NCI-H460 (cell line): ENCODE measurements at regions not wholly inside any gene's neighbourhood (a gene's known extent, or its start where the extent isn't known, plus 50 kb on each side); places are given as distances from the start of the nearest gene placed in this dataset.

ENCODE experiments used
- DNase-seq: peaks from one replicate; pipeline ENCODE4 v3.0.0-alpha.2; 2016; ENCODE audit warnings: low read depth; ENCODE audit errors: extremely low read depth

DNA sequence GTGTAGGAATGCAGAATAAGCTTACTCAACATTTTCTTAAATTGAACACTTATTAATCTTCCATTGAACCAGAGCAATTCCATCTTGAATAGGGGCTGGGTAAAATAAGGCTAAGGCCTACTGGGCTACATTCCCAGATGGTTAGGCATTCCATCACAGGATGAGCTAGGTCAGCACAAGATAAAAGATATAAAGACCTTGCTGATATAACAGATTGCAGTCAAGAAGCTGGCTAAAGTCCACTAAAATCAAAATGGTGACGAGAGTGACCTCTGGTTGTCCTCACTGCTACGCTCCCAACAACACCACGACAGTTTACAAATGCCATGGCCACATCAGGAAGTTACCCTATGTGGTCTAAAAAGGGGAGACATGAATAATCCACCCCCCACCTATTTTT lies 156.1 kb downstream of the NXNL2 start:
- no peak for DNase-seq

DNA sequence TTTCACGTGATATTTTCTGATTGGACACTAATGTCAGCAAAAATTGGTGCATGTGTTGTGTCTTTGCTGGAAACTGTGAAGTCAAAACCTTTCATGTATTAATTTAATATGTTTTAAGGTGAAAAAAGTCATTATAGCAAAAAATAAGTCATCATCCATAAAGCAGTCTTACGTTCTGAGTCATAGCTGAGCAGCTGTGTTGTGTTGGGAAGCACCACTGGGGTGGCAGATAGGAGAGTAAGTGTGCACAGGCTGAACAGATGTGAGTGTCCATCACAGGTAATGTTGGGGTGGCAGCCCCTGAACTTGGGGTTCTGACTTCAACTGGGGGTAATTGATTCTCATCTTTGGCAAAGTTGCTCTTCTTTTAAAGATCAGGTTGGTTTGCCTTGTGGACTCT lies 156.8 kb downstream of the NXNL2 start:
- DNase-seq: no peak

DNA sequence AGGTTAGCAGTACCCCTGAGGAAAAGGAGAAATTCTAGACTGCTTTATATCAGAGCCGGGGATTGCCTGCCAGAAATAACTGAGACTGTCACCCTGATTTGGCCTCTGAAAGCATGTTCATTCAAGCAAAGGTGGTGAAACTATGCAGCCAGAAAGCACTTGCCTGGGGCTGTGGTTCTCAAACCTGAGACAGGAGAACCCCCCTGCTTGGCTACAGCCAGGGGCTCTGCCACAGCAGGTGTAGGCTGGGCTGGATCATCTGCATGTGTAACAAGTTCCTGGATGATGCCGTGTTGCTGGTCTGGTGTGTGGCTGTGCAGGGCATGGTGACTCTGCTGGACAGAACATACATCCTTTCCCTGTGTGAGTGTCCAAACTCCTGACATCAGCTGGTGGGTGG lies 157.8 kb downstream of the NXNL2 start:
- DNase-seq: no peak

DNA sequence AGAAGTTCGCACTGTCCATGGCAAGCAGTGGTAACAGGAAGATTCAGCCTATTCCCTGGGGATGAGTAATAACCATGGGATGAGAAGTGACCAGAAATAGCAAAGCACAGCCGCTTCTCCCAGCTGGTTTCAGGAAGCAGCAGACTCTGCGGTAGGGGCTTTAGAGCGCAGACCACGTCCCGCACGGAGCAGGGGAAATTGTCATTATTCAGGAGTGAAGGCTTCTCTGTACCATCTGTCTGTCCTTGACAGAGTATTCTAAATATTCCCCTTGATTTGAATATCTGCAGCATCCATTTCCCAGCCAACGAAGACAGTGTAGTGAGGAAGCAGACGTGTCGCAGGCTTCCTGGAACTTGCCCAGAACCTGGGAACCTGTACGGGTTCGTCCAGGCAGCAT lies 159.6 kb downstream of the NXNL2 start:
- no peak for DNase-seq

DNA sequence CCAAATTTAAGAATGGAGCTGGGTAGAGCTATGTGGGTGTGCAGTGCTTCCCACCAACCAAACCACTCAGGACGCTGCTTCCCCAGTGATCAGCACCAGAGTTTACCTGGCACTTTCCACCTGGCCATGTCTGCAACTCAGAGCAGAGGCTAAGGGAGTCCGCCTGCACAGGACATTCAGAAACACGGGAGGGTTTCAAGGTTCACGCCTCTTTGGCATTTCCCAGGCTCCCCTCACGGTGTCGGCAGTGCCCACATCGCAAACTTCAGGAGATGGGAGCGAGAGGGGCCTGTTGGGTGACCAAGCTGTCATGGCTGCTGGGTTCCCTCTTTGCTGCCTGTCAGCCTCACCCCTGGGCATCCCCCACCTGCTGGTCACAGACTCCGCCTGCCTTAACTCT lies 161.5 kb downstream of the NXNL2 start:
- DNase-seq: no peak

DNA sequence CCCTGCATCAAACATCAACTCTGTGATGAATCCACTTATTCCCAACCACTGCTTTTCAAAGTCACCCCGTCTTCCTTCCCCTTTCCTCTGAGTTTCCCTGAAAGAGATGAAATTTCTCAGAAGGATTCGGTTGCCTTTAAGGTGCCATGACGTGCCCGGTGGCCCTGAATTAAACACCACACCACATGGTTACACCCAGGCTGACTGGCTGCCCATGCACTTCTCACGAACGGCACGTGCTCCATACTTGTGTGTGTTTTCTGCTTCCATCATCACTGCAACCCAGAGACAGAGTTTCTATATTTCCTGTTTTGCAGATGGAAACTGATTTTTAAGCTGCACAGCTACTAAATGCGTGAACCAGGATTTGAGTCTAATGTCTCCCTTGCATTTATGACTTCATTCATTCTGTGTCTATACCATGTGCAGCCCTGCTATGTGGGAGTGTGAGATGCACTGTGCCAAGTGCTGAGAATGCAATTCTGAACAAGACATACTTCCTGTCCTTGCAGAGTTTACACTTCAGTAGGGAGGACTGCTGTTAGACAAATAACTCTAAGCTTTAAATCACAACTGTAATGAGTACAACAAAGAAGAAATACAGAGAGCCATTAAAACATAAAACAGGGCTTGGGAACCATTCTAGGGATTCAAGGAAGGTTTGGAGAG lies 162.9 kb downstream of the NXNL2 start:
- no peak for DNase-seq

DNA sequence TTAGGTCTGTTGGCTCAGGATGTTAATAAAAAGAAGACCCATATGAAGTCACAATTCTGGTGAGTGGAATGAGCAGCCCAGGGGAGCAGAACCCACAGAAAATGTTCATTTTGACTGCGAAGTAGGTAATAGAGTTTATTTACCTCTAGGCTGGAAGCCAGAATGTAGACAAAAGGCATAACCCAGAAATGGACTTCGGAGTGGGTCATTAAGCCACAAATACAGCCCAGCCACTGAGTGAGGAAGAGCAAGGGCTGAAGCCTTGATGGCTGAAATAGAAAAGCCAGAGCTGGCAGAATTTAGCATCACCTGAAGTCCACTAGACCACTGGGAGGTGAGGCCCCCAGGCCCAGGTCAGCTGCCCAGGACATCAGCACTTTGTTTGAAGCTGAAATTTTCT lies 168.0 kb downstream of the NXNL2 start:
- DNase-seq: no peak

DNA sequence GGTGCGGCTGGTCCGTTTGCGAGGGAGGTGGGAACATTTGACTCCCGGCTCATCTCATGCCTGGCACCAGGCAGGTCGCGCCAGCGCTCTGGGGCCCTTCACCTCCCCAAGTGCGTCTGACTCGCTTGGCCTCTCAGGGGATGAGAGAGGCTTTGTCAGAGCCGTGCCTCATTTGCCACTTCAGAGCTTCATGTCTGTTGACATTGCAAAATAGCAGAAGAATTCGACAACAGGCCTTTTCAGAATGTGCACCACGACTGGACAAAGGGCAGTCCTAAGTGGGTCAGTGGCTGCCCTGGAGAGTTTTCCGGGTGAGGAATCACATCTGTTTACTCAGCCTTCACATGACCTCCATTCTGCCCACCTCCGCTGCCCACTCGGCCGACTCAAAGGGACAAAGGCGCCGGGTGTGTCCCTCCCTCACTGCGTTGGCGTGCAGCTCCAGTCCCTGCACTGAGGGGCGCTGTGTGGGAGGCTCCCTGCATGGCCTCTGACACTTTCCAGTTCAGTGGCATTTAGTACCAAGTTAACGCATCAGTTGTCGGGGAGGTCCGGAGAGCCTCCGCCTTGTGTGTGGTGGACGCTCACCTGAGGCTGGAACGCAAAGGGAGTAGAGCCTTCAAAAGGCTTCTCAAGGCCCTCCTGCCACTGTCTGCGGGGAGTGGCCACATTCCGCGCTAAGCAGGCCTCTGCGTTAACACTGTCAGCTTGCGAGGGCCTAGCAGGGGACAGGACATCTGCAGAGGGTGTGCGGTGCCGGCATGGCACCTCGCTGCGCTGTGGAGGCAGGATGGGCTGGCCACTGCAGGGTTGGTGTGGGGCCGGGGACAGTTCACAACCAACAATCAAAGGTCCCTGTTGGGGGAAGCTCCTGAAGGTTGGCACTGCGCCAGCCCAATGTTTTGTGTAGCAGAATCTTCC lies 171.5 kb downstream of the NXNL2 start:
- DNase-seq: no peak

DNA sequence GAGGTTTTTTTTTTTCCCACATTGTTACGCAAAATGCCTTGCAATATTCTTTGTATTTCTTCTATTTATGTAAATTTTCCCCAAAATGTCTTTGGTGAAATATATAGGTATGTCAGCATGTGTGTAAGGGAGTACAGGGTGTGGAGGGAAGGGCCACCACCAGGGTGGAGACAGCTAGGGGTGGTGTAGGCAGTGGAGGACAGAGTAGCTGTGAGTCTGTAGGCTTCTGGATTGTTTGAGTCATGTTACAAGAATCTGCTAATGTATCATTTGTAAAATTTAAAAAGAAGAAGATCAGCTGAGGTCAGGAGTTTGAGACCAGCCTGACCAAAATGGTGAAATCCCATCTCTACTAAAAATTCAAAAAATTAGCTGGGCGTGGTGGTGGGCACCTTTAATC lies 175.5 kb downstream of the NXNL2 start:
- no peak for DNase-seq

DNA sequence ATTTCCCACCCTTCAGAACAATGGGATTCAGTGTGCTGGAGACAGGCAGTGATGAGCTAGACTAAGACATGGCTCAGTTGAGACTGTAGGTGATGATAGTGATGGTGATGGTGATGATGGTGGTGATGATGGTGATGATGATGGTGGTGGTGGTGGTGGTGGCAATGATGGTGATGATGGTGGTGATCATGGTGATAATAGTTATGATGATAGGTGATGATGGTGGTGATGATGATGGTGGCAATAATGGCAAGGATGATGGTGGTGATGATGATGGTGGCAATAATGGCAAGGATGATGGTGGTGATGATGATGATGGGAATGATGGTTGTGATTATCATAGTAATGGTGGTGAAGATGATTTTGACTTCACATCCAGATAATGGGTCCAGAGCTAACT lies 176.7 kb downstream of the NXNL2 start:
- DNase-seq: no peak

DNA sequence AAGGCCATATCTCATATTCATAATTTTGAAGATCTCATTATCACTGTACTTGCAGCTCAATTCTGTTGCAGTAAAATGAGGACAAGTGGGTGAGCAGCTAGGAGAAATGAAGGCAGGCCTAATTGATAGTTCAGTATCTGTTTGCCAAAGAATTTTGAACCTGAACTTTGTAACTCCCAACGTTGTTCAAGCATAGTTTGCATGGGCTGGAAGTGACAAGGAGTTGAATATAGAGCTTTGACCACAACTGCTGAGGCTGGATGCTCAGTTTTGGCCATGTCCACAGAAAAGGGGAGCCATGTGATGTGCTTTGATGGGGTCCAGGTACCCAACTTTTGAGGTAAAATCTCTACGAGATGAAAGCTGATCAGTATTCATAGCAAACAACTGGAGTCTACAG lies 177.5 kb downstream of the NXNL2 start:
- no peak for DNase-seq

DNA sequence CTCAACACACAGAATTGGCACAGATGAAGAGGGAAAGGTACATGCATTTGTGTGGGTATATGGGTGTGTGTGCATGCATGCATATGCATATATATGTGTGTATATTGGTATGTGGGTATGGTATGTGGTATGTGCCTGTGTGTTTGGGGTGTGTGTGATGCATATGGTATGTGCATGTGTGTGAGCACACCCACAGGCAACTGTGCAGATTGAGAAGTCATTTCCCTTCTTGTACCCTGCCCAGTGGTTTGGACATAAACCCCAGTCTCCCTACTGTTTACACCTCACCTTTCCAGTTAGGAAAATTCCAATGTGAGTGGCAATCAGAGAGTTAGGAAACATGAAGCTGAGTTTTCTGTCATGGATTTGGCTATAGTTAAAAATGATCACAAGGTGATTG lies 178.0 kb downstream of the NXNL2 start:
- DNase-seq: no peak

DNA sequence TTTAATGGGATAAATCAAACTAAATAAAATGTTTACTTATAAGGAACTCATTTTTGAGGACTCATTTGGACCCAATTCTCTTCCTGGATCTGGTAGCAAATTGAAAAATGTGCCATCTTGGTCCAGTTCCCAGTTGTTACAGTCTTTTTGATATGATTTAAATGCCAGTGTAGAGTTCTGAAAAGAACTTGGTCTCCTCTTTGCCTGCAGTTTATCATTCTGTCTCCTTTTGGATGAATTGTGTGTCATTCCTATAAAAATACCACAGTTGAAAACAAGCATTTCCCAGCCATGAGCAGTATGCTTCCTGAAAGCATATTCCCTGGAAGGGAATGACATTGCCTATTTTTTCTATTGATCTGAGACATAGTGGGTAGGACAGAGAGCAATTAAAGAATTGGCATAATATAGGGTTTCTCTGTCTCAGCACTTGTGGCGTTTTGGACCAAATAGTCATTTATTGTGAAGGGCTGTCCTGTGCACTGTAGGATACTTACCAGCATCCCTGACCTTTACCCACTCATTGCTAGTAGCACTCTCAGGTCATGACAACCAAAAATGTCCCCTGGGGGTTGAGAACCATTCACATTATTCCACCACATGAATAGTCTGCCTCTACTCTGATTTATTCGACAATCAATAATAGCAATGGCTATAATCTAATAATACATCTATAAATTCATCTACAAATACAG lies 181.8 kb downstream of the NXNL2 start:
- DNase-seq: no peak

DNA sequence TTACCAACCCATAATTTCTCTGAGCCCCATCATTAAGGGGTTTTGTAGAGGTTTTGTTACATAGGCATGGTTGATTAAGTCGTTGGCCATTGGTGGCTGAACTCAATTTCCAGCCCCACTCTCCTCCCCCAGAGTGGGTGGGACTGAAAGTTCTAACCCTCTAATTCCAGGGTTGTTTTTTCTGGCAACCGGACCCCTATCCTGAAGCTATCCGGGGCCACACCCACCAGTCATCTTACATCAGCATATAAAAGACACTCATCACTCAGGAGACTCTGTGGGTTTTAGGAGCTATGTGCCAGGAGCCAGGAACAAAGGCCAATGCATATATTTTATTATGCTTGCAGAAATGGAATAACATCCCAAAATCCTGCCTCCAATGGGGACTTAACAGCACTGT lies 186.0 kb downstream of the NXNL2 start:
- no peak for DNase-seq

DNA sequence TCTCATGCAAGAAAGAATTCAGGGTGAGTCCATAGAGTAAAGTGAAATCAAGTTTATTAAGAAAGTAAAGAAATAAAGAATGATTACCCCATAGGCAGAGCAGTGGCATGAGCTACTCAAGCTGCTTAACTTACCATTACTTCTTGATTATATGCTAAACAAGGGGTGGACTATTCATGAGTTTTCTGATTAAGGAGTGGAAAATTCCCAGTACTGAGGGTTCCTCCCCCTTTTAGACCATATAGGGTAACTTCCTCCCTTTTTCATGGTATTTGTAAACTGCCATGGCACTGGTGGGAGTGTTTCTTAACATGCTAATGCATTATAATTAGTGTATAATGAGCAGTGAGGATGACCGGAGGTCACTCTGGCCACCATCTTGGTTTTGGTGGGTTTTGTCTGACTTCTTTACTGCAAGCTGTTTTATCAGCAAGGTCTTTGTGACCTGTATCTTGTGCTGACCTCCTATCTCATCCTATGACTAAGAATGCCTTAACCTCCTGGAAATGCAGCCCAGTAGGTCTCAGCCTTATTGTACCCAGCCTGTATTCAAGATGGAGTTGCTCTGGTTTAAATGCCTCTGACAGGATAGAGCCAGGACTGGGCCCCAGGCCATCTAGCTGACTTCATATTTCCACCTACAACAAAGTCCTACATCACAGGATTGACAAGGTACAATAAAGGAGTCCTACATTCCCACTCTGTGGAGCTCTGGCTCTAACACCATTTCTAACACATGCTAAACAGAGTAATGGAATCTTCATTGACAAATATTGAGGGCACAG lies 186.7 kb downstream of the NXNL2 start:
- no peak for DNase-seq

DNA sequence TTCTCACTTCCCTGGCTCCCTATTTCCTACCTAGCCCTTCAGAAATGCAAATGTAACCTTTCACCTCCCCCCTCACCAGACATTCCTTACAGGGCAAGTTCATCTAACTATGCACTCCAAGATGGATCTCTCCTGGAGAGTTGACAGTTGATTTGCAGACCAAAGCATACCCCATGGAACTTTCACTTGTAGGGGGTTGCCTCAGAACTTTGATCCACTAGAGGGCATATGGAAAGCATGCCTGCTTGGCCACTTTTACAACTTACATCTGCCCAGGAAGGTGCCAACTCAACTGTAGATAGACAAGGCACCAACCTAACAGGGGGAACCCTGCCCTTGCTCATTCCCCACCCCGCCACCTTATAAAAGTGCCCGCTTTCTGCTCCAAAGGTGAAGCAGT lies 187.8 kb downstream of the NXNL2 start:
- DNase-seq: peak; percentile 13

DNA sequence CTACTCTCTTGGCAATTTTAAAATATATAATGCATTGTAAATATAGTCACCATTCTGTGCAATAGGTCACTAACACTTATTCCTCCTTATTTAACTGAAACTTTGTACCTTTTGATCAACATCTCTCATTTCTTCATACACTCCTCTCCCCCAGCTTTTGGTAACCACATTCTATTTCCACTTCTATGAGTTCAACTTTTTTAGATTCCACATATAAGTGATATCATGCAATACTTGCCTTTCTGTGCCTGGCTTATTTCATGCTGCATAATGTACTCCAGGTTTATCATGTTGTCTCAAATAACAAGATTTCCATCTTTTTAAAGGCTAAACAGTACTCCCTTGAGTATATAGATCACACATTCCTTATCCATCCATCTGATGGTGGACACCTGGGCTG lies 188.8 kb downstream of the NXNL2 start:
- DNase-seq: no peak

DNA sequence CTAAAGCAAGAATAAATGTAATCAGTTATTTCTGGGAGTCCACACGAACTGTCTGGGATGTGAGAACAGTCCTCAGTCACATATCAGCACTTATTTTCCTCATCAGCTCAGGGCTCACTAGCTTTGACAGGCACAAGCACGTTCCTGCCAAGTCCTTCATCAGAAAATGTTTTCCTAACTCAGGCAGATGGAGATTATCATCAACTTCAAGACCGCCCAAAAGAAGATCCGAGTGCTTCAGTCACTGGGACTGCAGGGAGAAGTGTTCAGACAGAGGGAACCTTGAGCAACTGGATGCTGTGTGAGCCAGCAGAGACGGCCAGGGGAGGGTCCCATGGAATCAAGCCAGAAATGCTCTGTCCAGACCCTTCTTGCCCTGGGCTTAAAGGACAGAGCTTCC lies 189.4 kb downstream of the NXNL2 start:
- no peak for DNase-seq

DNA sequence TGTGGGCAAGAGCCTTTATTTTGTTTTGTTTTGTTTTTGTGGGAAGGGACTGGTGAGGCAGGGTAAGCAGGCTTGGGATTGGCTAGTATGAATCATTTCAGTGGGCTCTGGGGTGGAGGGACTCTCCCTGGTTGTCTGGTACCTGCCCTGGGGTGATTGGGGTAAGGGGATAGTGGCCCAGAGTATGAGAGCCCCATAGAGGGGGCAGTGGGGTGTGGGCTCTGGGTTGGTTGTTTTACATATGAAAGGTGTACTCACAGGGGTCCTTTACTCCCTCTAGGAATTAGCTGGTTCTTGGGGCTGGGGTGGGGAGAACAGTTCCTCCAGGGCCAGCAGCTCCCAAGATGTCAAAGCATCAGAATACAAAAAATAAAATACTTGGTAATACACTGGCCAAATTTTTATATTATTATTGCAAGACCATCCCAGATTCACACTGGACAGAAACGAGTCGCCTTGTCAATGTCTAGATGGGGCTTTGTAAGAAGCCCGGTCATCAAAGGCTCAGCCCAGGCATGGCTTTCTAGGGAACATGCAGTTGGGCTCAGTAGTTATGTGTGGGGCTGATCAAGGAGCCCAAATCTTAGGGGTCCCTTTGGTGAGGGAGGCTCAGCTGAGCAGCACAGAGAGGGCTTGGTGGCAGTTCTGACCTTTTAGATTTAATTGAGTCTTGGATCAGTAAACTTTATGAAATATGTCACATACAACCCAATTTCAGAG lies 190.5 kb downstream of the NXNL2 start:
- no peak for DNase-seq

DNA sequence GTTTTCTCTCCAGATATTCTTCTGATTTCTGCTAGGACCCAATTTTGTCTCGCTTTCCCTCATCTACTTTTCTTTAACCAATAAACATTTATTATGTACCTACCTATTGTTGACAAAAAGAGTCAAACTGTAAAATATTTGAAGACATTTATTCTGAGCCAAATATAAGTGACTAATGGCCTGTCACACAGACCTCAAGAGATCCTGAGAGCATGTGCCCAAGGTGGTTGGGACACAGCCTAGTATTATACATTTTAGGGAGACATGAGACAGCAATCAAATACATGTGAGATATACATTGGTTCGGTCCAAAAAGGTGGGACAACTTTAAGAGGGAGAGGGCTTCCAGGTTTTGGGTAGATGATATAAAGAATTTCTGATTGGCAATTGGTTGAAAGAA lies 191.8 kb downstream of the NXNL2 start:
- DNase-seq: no peak
